ENCODE measurements at regions not wholly inside any gene's neighbourhood (a gene's known extent, or its start where the extent isn't known, plus 50 kb on each side); places are given as distances from the start of the nearest gene placed in this dataset.

DNA sequence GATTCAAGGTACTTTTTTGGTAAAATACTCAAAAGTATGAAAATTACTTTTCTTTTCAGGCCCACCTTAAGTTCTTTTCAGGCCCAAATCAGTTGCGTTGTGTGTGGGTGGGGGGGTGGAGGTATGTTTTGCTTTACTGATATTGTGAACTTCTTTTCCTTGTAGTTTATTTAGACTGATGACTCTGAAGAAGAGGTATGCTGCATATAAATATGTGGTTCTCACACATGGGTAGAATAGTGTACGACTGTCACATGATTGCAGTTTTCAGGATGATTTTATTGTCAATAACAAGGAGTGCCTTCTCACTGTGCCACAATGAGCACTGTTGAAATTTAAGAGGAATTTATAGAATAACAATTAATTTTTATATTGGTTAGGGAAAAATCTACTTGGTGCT lies 166.6 kb upstream of the ATP2B1 start:
- no peak for TF ChIP-seq POLR2A (IDR thresholded peaks at IDR 0.05; ENCODE audit: low read depth, low read length)
- TF ChIP-seq POLR2AphosphoS5 (IDR thresholded peaks at IDR 0.05; ENCODE audit: low read depth, low read length) = no peak
- TF ChIP-seq TAF1 (IDR thresholded peaks at IDR 0.05; ENCODE audit: borderline replicate concordance, low read depth, low read length) = no peak
